Type B pancreatic cell (in vitro differentiated cells): ENCODE measurements at regions not wholly inside any gene's neighbourhood (a gene's known extent, or its start where the extent isn't known, plus 50 kb on each side); places are given as distances from the start of the nearest gene placed in this dataset.
"Not testable (repeated sequence)": the region's sequence is repeated elsewhere in the genome, so short reads cannot be mapped to it uniquely, and the experiment has no call there.

Experiments
- DNase-seq: peaks from one replicate; pipeline ENCODE4 v3.0.0; 2021; ENCODE audit warnings: mixed read lengths; ENCODE audit not compliant: unreplicated experiment; ENCODE audit errors: extremely low spot score
- H3K27ac Mint-ChIP-seq: 2 replicates; pipeline ENCODE4 v1.8.0; 2021; ENCODE audit warnings: mild to moderate bottlenecking, mixed read lengths
- H3K27me3 Mint-ChIP-seq: 2 replicates; pipeline ENCODE4 v1.8.0; 2021; ENCODE audit warnings: mixed read lengths
- H3K36me3 Mint-ChIP-seq: 2 replicates; pipeline ENCODE4 v1.8.0; 2021; ENCODE audit warnings: mixed read lengths
- H3K4me1 Mint-ChIP-seq: one replicate; pipeline ENCODE4 v1.8.0; 2021; ENCODE audit warnings: mixed read lengths; ENCODE audit not compliant: unreplicated experiment
- H3K4me3 Mint-ChIP-seq: 2 replicates; pipeline ENCODE4 v1.8.0; 2021; ENCODE audit warnings: mild to moderate bottlenecking, mixed read lengths
- H3K9me3 Mint-ChIP-seq: 2 replicates; pipeline ENCODE4 v1.8.0; 2021; ENCODE audit warnings: mixed read lengths
- CTCF ChIP-seq: fragments of 200-600 bp; sonication (generic); conservative IDR thresholded peaks from 2 replicates; pipeline ENCODE4 v1.5.0; 2021; ENCODE audit warnings: antibody characterized with exemption, mild to moderate bottlenecking

- H3K4me1 Mint-ChIP-seq = no peaks in the 10 kb centered on the region
- no peaks in the 10 kb centered on the region for H3K9me3 Mint-ChIP-seq
- no peak for TF ChIP-seq CTCF
- no peak overlapping the region for H3K4me3 Mint-ChIP-seq
- no peaks in the 10 kb centered on the region for H3K27me3 Mint-ChIP-seq
- no peaks in the 10 kb centered on the region for H3K36me3 Mint-ChIP-seq
- no peak overlapping the region for H3K27ac Mint-ChIP-seq
- DNase-seq = no peak
Observed at GRCh38 chrX:45571453-45571852, 370.8 kb upstream of the DIPK2B start.

- Mint-ChIP-seq H3K27ac (no peak overlapping the region), H3K4me1 (no peaks in the 10 kb centered on the region), H3K9me3 (no peaks in the 10 kb centered on the region), H3K27me3 (no peaks in the 10 kb centered on the region), H3K4me3 (no peak overlapping the region), H3K36me3 (no peaks in the 10 kb centered on the region)
- no peak for DNase-seq
- no peak for TF ChIP-seq CTCF
Observed at GRCh38 chrX:45566456-45566855, 365.8 kb upstream of the DIPK2B start.

GRCh38 chrX:45557387-45557786 lies 356.7 kb upstream of the DIPK2B start:
- no peaks in the 10 kb centered on the region for H3K27me3 Mint-ChIP-seq
- no peak for TF ChIP-seq CTCF
- H3K9me3 Mint-ChIP-seq = no peaks in the 10 kb centered on the region
- no peak for DNase-seq
- H3K36me3 Mint-ChIP-seq = no peaks in the 10 kb centered on the region
- no peaks in the 10 kb centered on the region for H3K4me1 Mint-ChIP-seq
- no peak overlapping the region for H3K27ac Mint-ChIP-seq
- H3K4me3 Mint-ChIP-seq = no peak overlapping the region

- H3K36me3 Mint-ChIP-seq = no peaks in the 10 kb centered on the region
- no peak overlapping the region for H3K4me3 Mint-ChIP-seq
- H3K27ac Mint-ChIP-seq = no peak overlapping the region
- no peak for TF ChIP-seq CTCF
- H3K4me1 Mint-ChIP-seq = no peaks in the 10 kb centered on the region
- DNase-seq = no peak
- H3K9me3 Mint-ChIP-seq = peaks cover 4% of the 10 kb centered on the region
- H3K27me3 Mint-ChIP-seq = no peaks in the 10 kb centered on the region
Observed at GRCh38 chrX:45554736-45555135, 354.1 kb upstream of the DIPK2B start.

GRCh38 chrX:45553417-45553816 lies 352.7 kb upstream of the DIPK2B start:
- DNase-seq = no peak
- no peak overlapping the region for H3K27ac Mint-ChIP-seq
- H3K36me3 Mint-ChIP-seq = no peaks in the 10 kb centered on the region
- H3K9me3 Mint-ChIP-seq = peaks cover 4% of the 10 kb centered on the region
- no peaks in the 10 kb centered on the region for H3K4me1 Mint-ChIP-seq
- no peak for TF ChIP-seq CTCF
- no peaks in the 10 kb centered on the region for H3K27me3 Mint-ChIP-seq
- H3K4me3 Mint-ChIP-seq = no peak overlapping the region

DNA sequence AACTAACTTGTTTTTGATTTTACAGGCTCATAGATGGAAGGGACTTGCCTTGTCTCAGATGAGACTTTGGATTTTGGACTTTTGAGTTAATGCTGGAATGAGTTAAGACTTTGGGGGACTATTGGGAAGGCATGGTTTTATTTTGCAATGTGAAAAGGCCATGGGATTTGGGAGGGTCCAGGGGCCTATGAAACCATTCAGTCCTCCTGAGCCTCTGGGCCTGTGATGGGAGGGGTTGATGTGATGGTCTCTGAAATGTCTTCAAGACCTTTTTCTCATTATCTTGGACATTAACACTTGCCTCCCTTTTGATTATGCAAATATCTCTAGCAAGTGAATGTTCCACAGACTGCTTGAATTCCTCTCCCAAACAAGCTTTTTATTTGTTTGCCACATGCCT lies 346.0 kb upstream of the DIPK2B start:
- H3K4me1 Mint-ChIP-seq, H3K9me3 Mint-ChIP-seq, H3K36me3 Mint-ChIP-seq, H3K27me3 Mint-ChIP-seq, H3K27ac Mint-ChIP-seq, DNase-seq, H3K4me3 Mint-ChIP-seq: not testable (repeated sequence)
